Endothelial cell of umbilical vein (primary cell): ENCODE measurements at regions not wholly inside any gene's neighbourhood (a gene's known extent, or its start where the extent isn't known, plus 50 kb on each side); places are given as distances from the start of the nearest gene placed in this dataset.

Experiments
- CTCF ChIP-seq, 2 donors: IDR thresholded peaks; 1 replicate in 1 of 2; 2 replicates in 1 of 2; pipeline ENCODE4 v1.5.1; 2011; ENCODE audit warnings: low read length in 2 of 2, mild to moderate bottlenecking in 2 of 2, moderate library complexity in 2 of 2, control low read depth in 1 of 2, inconsistent platforms in 1 of 2, low read depth in 1 of 2; ENCODE audit not compliant: insufficient read depth in 1 of 2; ENCODE audit errors: extremely low read depth in 1 of 2
- TF ChIP-seq, protein P1 (sequence below): IDR thresholded peaks from 2 replicates; pipeline ENCODE4 v1.6.1; 2011; ENCODE audit not compliant: insufficient read depth, insufficient read length

GRCh38 chr6:100322886-100323285 is 141.8 kb downstream of the SIM1 start:
- no peak for TF ChIP-seq CTCF (IDR thresholded peaks at IDR 0.05; ENCODE audit: extremely low read depth in 1 of 2, insufficient read depth in 1 of 2, low read depth in 1 of 2, low read length in 2 of 2)
- TF ChIP-seq, protein P1, sequence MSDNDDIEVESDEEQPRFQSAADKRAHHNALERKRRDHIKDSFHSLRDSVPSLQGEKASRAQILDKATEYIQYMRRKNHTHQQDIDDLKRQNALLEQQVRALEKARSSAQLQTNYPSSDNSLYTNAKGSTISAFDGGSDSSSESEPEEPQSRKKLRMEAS: no peak
